ENCODE measurements at regions not wholly inside any gene's neighbourhood (a gene's known extent, or its start where the extent isn't known, plus 50 kb on each side); places are given as distances from the start of the nearest gene placed in this dataset.
"Not testable (repeated sequence)": the region's sequence is repeated elsewhere in the genome, so short reads cannot be mapped to it uniquely, and the experiment has no call there.

DNA sequence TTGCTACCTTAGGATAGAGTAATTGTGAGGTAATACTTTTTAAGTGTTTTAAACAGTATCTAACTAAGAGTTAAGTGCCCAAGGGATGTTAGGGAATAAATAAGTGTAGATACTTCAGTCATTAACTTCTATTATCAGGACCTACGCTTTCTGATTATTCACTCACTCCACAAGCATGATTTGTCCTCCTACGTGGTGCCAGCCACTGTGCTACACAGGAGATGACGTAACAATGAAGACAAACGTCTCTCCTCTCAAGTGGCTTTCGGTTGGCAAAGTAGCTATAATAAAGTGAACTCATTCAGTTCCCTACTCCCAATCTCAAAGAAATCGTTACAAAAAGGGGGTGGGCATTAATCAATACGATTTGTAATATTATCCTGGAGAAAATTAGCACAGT is 100.9 kb upstream of the SETBP1 start:
- 80 to 81% methylated on average over 7 of the region's 7 CpGs for WGBS, 2 donors
- H3K4me3 ChIP-seq (ENCODE audit: low read depth, poor library complexity, severe bottlenecking): no peak overlapping the region
- TF ChIP-seq, protein P1, sequence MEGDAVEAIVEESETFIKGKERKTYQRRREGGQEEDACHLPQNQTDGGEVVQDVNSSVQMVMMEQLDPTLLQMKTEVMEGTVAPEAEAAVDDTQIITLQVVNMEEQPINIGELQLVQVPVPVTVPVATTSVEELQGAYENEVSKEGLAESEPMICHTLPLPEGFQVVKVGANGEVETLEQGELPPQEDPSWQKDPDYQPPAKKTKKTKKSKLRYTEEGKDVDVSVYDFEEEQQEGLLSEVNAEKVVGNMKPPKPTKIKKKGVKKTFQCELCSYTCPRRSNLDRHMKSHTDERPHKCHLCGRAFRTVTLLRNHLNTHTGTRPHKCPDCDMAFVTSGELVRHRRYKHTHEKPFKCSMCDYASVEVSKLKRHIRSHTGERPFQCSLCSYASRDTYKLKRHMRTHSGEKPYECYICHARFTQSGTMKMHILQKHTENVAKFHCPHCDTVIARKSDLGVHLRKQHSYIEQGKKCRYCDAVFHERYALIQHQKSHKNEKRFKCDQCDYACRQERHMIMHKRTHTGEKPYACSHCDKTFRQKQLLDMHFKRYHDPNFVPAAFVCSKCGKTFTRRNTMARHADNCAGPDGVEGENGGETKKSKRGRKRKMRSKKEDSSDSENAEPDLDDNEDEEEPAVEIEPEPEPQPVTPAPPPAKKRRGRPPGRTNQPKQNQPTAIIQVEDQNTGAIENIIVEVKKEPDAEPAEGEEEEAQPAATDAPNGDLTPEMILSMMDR (IDR thresholded peaks at IDR 0.05): no peak
- no peak for TF ChIP-seq POLR2A (IDR thresholded peaks at IDR 0.05)
- no peak for DNase-seq (ENCODE audit: low spot score in 2 of 2)
- intact Hi-C loops (cut with DNase I; ENCODE audit: low total_unique reads): no loop called here

DNA sequence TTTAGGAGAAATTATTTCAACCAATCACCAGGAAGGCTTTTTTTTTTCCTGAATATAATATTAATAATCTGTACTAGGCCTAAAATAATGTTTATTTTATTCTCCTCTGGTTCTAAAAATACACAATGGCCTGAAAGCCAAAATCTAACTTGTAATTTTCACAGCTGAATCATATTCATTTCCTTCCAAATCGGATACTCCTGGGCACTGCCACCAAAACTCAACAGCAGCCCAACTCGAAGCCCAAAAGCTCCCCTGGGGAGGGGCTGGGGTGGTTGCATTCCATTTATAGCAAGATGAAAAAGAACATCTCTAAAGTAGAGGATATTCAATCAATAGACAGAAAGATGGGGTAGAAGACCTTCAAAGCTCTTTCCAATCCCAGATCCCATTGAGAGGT is 100.5 kb upstream of the SETBP1 start:
- 46 to 50% methylated on average over 2 of the region's 2 CpGs for WGBS, 2 donors
- intact Hi-C loops (cut with DNase I; ENCODE audit: low total_unique reads): no loop called here
- no peak overlapping the region for H3K4me3 ChIP-seq (ENCODE audit: low read depth, poor library complexity, severe bottlenecking)
- no peak for TF ChIP-seq POLR2A (IDR thresholded peaks at IDR 0.05)
- no peak for DNase-seq (ENCODE audit: low spot score in 2 of 2)

DNA sequence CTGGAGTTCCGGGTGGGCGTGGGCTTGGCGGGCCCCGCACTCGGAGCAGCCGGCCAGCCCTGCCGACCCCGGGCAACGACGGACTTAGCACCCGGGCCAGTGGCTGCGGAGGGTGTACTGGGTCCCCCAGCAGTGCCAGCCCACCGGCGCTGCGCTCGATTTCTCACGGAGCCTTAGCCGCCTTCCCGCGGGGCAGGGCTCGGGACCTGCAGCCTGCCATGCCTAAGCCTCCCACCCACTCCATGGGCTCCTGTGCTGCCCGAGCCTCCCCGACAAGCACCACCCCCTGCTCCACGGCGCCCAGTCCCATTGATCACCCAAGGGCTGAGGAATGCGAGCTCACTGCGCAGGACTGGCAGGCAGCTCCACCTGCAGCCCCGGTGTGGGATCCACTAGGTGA is 99.9 kb upstream of the SETBP1 start:
- H3K4me3 ChIP-seq (ENCODE audit: low read depth, poor library complexity, severe bottlenecking); DNase-seq (ENCODE audit: low spot score in 2 of 2); intact Hi-C loops (cut with DNase I; ENCODE audit: low total_unique reads): not testable (repeated sequence)
- WGBS, 2 donors: 96 to 99% methylated on average over 11 to 13 of the region's 28 CpGs

DNA sequence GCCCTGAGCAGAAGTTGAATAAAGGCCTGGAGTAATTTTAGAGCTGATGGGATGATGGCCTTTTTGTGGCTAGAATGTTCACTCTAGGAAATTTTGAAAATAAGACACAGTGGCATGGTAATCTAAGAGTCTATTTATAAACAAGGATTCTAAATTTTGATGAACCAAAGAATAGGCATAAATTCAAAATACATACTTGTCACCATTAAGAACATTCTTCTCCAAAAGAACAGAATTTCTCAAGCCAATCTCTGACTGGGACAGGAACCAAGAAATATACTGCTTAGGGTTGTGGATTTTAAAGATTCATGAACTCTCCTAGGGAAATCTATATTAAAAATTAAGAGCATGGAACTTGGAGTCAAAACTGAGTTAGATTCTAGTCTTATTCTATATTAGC is 98.2 kb upstream of the SETBP1 start:
- no peak for DNase-seq (ENCODE audit: low spot score in 2 of 2)
- H3K4me3 ChIP-seq (ENCODE audit: low read depth, poor library complexity, severe bottlenecking): no peak overlapping the region
- intact Hi-C loops (cut with DNase I; ENCODE audit: low total_unique reads): no loop called here
- TF ChIP-seq, protein P1 (IDR thresholded peaks at IDR 0.05): no peak
- no peak for TF ChIP-seq POLR2A (IDR thresholded peaks at IDR 0.05)

DNA sequence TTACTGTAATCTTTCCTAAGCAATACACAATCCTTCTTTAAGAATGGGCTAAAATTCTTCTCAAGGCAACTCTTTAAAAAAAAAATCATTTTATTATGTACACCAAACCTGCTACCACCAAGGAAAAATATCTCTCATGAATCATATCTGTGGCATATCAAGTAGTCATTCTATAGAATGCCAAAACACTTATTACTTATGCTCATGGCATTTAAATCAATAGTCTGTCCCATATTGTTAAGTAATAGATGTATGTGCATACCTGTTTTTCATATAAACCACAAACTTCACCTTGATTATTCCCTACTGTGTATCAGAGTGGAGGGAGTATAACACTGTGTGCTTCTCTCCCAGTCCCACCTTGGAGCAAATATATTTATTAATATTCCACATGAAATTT is 95.8 kb upstream of the SETBP1 start:
- no peak overlapping the region for H3K4me3 ChIP-seq (ENCODE audit: low read depth, poor library complexity, severe bottlenecking)
- intact Hi-C loops (cut with DNase I; ENCODE audit: low total_unique reads): no loop called here
- TF ChIP-seq, protein P1 (IDR thresholded peaks at IDR 0.05): no peak
- no peak for TF ChIP-seq POLR2A (IDR thresholded peaks at IDR 0.05)
- no peak for DNase-seq (ENCODE audit: low spot score in 2 of 2)

DNA sequence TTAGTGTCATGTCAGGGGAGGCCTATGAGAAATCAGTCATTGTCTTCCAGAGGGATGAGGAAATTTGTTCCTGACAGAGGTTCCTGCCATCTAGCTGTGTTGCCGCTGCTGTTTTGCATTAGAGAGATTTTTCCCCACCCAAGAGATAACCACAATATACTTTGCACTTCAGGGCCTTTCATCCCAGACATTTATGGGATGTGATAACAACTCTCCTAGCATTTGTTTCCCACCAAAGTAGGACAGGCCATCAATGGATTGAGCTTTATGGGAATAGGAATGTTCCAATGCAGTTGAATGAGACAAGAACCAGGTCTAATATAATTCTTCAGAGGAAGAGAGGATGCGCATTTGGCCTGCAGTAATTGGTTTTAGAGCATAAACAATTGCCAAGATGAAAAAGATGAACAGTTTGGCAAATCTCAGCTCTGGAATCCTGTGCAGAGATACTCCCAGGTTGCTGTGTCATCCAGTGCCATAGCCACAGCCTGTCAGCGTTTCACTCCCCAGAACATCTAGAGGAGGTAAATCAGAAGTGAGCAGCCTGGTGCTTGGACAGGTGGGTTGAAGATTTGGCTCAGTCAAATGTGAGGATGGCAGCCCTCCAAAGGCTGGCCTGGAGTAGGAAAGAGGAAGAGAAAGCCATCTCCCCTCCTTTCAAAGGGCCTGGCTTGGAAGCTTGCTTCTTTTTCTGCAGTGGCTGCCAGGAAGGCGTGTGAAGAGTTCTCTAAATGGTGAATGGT is 93.7 kb upstream of the SETBP1 start:
- WGBS, 2 donors: 57 to 61% methylated on average over 4 of the region's 4 CpGs
- intact Hi-C loops (cut with DNase I; ENCODE audit: low total_unique reads): no loop called here
- no peak for DNase-seq (ENCODE audit: low spot score in 2 of 2)
- no peak overlapping the region for H3K4me3 ChIP-seq (ENCODE audit: low read depth, poor library complexity, severe bottlenecking)
- TF ChIP-seq, protein P1 (IDR thresholded peaks at IDR 0.05): no peak
- no peak for TF ChIP-seq POLR2A (IDR thresholded peaks at IDR 0.05)

DNA sequence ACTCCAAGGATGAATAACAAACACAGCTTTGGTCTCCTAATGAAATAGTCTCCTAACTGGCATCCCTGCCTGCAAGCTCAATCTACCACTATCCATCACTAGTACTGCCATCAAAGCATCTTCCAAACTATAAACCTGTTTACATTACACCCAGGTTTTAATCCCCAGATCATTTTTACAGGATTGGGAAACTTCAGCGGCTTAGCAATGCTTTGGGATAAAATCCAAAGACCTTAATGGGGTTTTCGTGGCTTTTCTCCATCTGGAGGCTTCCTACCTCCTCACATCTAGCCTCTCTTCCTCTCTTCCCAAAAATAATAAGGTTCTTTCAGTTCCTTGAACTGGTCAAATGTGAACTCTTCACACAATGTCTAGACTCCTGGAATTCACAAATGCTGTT is 92.2 kb upstream of the SETBP1 start:
- no peak overlapping the region for H3K4me3 ChIP-seq (ENCODE audit: low read depth, poor library complexity, severe bottlenecking)
- no peak for TF ChIP-seq POLR2A (IDR thresholded peaks at IDR 0.05)
- TF ChIP-seq, protein P1 (IDR thresholded peaks at IDR 0.05): no peak
- 64 to 67% methylated on average over 2 of the region's 2 CpGs for WGBS, 2 donors
- DNase-seq (ENCODE audit: low spot score in 2 of 2): no peak
- intact Hi-C loops (cut with DNase I; ENCODE audit: low total_unique reads): no loop called here
